GM06990 (cell line): ENCODE measurements at regions not wholly inside any gene's neighbourhood (a gene's known extent, or its start where the extent isn't known, plus 50 kb on each side); places are given as distances from the start of the nearest gene placed in this dataset.

Experiments used
- DNase-seq: peaks from one replicate; pipeline ENCODE4 v3.0.0-alpha.2; 2011; ENCODE audit not compliant: insufficient read length; ENCODE audit errors: extremely low read depth
- H3K27me3 ChIP-seq: replicated peaks from 2 replicates; pipeline ENCODE4 v1.6.0; 2011; ENCODE audit warnings: low read length; ENCODE audit not compliant: control insufficient read depth, insufficient read depth
- H3K36me3 ChIP-seq: 2 replicates; pipeline ENCODE4 v1.5.1; 2011; ENCODE audit warnings: low read length; ENCODE audit not compliant: control insufficient read depth, insufficient read depth
- H3K4me3 ChIP-seq: replicated peaks from 2 replicates; pipeline ENCODE4 v1.5.1; 2011; ENCODE audit warnings: low read depth, mild to moderate bottlenecking, control low read depth, low read length
- TF ChIP-seq, protein P1 (sequence below): IDR thresholded peaks from 2 replicates; pipeline ENCODE4 v1.5.1; 2011; ENCODE audit warnings: low read length, control low read depth, mild to moderate bottlenecking, inconsistent platforms; ENCODE audit not compliant: insufficient read depth, poor library complexity, severe bottlenecking

DNA sequence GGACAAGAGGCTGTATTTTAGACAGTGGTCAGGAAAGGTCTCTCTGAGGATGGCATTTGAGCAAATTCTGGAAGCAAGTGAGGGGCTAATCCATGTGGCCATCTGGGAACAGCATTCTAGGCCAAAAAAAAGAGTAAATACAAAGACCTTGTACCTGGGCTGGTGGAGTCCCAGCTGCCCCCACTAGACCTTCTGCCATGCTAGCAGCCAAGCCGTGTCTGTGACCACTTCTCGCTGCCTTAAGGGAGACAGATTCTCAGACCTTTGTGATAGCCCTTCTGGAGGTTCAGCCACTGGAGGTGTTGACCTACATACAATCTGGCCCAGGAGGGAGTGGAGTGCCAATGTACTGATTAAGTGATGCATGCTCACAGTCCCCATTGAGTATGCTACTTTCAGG, 506.2 kb downstream of the MID1IP1 start:
- DNase-seq = no peak
- TF ChIP-seq, protein P1, sequence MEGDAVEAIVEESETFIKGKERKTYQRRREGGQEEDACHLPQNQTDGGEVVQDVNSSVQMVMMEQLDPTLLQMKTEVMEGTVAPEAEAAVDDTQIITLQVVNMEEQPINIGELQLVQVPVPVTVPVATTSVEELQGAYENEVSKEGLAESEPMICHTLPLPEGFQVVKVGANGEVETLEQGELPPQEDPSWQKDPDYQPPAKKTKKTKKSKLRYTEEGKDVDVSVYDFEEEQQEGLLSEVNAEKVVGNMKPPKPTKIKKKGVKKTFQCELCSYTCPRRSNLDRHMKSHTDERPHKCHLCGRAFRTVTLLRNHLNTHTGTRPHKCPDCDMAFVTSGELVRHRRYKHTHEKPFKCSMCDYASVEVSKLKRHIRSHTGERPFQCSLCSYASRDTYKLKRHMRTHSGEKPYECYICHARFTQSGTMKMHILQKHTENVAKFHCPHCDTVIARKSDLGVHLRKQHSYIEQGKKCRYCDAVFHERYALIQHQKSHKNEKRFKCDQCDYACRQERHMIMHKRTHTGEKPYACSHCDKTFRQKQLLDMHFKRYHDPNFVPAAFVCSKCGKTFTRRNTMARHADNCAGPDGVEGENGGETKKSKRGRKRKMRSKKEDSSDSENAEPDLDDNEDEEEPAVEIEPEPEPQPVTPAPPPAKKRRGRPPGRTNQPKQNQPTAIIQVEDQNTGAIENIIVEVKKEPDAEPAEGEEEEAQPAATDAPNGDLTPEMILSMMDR = no peak
- Histone ChIP-seq H3K27me3 (no peaks in the 10 kb centered on the region), H3K36me3 (no peaks in the 10 kb centered on the region), H3K4me3 (no peak overlapping the region)

- TF ChIP-seq, protein P1 = no peak
- Histone ChIP-seq H3K36me3 (no peaks in the 10 kb centered on the region), H3K27me3 (no peaks in the 10 kb centered on the region), H3K4me3 (no peak overlapping the region)
- DNase-seq = no peak
Observed at GRCh38 chrX:39308126-39308525, 506.9 kb downstream of the MID1IP1 start.

DNA sequence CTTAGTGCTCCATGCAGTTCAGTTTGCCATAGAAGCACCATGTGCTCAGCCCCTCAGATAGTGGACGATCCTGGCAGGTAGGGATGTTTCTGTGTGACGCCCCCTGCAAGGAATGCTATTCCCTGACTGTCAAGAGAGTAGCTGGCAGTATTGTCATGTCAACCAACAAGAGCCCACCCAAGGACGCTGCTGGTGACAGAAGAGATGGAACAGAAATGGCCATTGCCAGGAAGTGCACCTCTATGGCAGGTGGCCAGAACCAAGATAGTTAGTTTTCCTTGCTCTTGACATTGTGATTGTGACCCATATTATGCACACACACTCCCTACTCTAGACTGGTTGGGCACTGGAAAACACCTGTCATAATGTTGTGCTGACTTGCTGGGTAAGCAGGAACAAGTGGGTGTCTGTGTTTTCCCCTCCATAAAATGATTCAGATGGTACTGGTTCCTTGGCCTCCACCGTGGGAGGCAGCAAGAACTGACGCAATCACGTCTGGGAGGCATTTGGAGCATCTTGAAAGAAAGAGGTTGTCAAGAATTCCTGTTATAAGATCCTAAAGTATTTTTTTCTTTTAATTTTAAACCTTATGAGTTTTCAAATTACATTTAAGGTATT, 507.9 kb downstream of the MID1IP1 start:
- Histone ChIP-seq H3K4me3 (no peak overlapping the region), H3K36me3 (no peaks in the 10 kb centered on the region), H3K27me3 (no peaks in the 10 kb centered on the region)
- DNase-seq = no peak
- TF ChIP-seq, protein P1 = no peak

DNA sequence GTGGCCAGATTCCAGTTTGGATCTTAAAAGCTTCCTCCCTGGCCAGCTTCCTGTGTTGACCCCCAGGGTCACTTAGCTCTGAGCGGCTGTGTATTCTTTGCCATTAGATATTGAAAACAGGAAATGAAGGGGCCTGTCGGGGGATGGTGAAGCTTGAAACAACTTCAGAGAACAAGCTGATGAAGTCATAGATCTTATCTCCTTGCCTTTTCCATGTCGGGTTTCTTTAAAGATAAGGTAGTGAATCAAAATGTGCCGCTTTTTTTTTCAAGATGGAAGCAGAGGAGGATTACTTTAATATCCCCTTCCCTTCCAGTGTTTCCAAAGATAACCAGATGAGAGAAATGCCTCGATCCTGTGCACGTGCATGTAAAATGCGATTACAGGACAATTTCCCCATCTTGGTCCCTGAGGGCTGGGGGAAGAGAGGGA, 508.5 kb downstream of the MID1IP1 start:
- TF ChIP-seq, protein P1 = no peak
- no peaks in the 10 kb centered on the region for H3K27me3 ChIP-seq
- DNase-seq = no peak

GRCh38 chrX:39310891-39311290, 509.6 kb downstream of the MID1IP1 start:
- no peak overlapping the region for H3K4me3 ChIP-seq
- no peaks in the 10 kb centered on the region for H3K27me3 ChIP-seq
- H3K36me3 ChIP-seq = no peaks in the 10 kb centered on the region
- TF ChIP-seq, protein P1 = no peak
- no peak for DNase-seq

More for the DNA sequence above, 508.5 kb downstream of the MID1IP1 start:
- no peak overlapping the region for H3K4me3 ChIP-seq
- no peaks in the 10 kb centered on the region for H3K36me3 ChIP-seq

DNA sequence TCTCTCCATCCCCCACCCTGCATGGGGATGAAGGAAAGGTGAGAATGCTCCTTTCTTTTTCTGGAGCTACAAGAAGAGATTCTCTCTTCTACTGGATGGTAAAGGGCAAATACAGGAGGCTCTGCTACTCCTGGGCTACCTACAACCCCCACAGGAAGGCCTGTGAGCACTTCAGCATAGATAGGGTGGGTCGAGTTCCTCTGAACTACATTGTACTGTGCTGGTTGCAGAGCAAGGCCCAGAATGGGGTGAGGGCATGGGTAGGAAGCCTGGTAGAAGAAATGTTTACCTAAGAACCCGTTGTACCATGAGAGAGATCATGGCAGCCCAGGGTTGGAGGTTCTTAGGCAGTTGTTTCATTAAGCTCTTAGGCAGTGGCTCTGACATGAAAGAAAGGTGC, 510.4 kb downstream of the MID1IP1 start:
- no peak overlapping the region for H3K4me3 ChIP-seq

More for the DNA sequence above, 510.4 kb downstream of the MID1IP1 start:
- DNase-seq = no peak
- no peaks in the 10 kb centered on the region for H3K36me3 ChIP-seq
- H3K27me3 ChIP-seq = no peaks in the 10 kb centered on the region
- TF ChIP-seq, protein P1 = no peak
